ENCODE measurements at regions not wholly inside any gene's neighbourhood (a gene's known extent, or its start where the extent isn't known, plus 50 kb on each side); places are given as distances from the start of the nearest gene placed in this dataset.

GRCh38 chr10:37704566-37704965 is 152.8 kb downstream of the ZNF248 start:
- Mint-ChIP-seq H3K9me3 (peaks cover 0 to 9% (median 4%) of the 10 kb centered on the region in 3 donors), H3K36me3 (no peaks in the 10 kb centered on the region), H3K4me3 (no peak overlapping the region), H3K4me1 (no peaks in the 10 kb centered on the region), H3K27me3 (no peaks in the 10 kb centered on the region), H3K27ac (no peak overlapping the region)
- no peak overlapping the region for H3K4me3 ChIP-seq (ENCODE audit: control insufficient read depth in 1 of 2, extremely low read depth in 1 of 2, low read length in 1 of 2)
- no peak for ATAC-seq (replicated peaks in 1 of 4)
- H3K9me3 ChIP-seq, result no peaks in the 10 kb centered on the region
- POLR2A ChIA-PET, result no interaction called here
- no peak overlapping the region for H3K27ac ChIP-seq (ENCODE audit: low read length)
- CTCF ChIA-PET, result no interaction called here
- no peak for DNase-seq
- H3K27me3 ChIP-seq (replicated peaks in 1 of 2; ENCODE audit: control insufficient read depth in 2 of 2, extremely low read depth in 1 of 2, insufficient read depth in 2 of 2, low read length in 1 of 2), result peaks cover 0 to 6% of the 10 kb centered on the region in 2 experiments
- no peaks in the 10 kb centered on the region for H3K36me3 ChIP-seq (ENCODE audit: control insufficient read depth in 2 of 2, extremely low read depth in 1 of 2, insufficient read depth in 1 of 2, low read length in 1 of 2)
- H3K4me1 ChIP-seq (ENCODE audit: control insufficient read depth in 1 of 2, extremely low read depth in 1 of 2, insufficient read depth in 2 of 2, low read length in 2 of 2), result no peaks in the 10 kb centered on the region
- 62% methylated on average over 4 of the region's 4 CpGs for WGBS (ENCODE audit: insufficient coverage)

- ChIA-PET POLR2A (no interaction called here), CTCF (no interaction called here)
- H3K9me3 ChIP-seq, result no peaks in the 10 kb centered on the region
- Mint-ChIP-seq H3K36me3 (no peaks in the 10 kb centered on the region), H3K27me3 (no peaks in the 10 kb centered on the region), H3K9me3 (peaks cover 0 to 9% (median 4%) of the 10 kb centered on the region in 3 donors), H3K4me3 (no peak overlapping the region), H3K4me1 (no peaks in the 10 kb centered on the region), H3K27ac (no peak overlapping the region)
- ATAC-seq (replicated peaks in 1 of 4) (no peak), DNase-seq (no peak)
- H3K4me3 ChIP-seq (ENCODE audit: control insufficient read depth in 1 of 2, extremely low read depth in 1 of 2, low read length in 1 of 2), result no peak overlapping the region
- peaks cover 0 to 6% of the 10 kb centered on the region in 2 experiments for H3K27me3 ChIP-seq (replicated peaks in 1 of 2; ENCODE audit: control insufficient read depth in 2 of 2, extremely low read depth in 1 of 2, insufficient read depth in 2 of 2, low read length in 1 of 2)
- H3K4me1 ChIP-seq (ENCODE audit: control insufficient read depth in 1 of 2, extremely low read depth in 1 of 2, insufficient read depth in 2 of 2, low read length in 2 of 2), result no peaks in the 10 kb centered on the region
- H3K27ac ChIP-seq (ENCODE audit: low read length), result no peak overlapping the region
- H3K36me3 ChIP-seq (ENCODE audit: control insufficient read depth in 2 of 2, extremely low read depth in 1 of 2, insufficient read depth in 1 of 2, low read length in 1 of 2), result no peaks in the 10 kb centered on the region
- 92% methylated on average over 2 of the region's 4 CpGs for WGBS (ENCODE audit: insufficient coverage)
These were observed 153.5 kb downstream of the ZNF248 start for GRCh38 chr10:37703833-37704382.

DNA sequence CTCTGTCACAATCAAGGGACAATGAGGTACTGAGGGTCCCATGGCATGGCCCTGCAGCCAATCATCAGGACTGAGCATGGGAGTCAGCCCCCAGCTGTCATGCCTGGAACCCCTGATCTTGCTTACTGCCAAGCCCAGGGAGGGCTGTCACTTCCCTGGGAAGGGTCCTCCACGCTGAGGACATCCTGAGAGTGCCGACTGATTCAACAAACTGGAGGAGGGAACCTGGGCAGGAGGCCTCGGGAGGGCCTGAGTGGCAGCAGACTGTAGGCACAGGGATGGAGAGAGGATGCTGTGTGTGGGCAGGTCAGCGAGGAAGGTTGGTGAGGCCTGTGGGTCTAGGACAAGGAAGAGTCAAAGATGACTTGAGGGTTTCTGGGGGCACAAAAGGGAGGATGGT is 154.3 kb downstream of the ZNF248 start:
- Histone ChIP-seq H3K9me3 (no peaks in the 10 kb centered on the region), H3K4me1 (ENCODE audit: control insufficient read depth in 1 of 2, extremely low read depth in 1 of 2, insufficient read depth in 2 of 2, low read length in 2 of 2) (no peaks in the 10 kb centered on the region), H3K4me3 (ENCODE audit: control insufficient read depth in 1 of 2, extremely low read depth in 1 of 2, low read length in 1 of 2) (no peak overlapping the region), H3K36me3 (ENCODE audit: control insufficient read depth in 2 of 2, extremely low read depth in 1 of 2, insufficient read depth in 1 of 2, low read length in 1 of 2) (no peaks in the 10 kb centered on the region), H3K27ac (ENCODE audit: low read length) (no peak overlapping the region), H3K27me3 (replicated peaks in 1 of 2; ENCODE audit: control insufficient read depth in 2 of 2, extremely low read depth in 1 of 2, insufficient read depth in 2 of 2, low read length in 1 of 2) (peaks cover 0 to 6% of the 10 kb centered on the region in 2 experiments)
- WGBS (ENCODE audit: insufficient coverage), result 69% methylated on average over 4 of the region's 4 CpGs
- H3K4me1 Mint-ChIP-seq, result no peaks in the 10 kb centered on the region
- H3K27me3 Mint-ChIP-seq, result no peaks in the 10 kb centered on the region
- no peak overlapping the region for H3K4me3 Mint-ChIP-seq
- no peaks in the 10 kb centered on the region for H3K36me3 Mint-ChIP-seq
- ChIA-PET POLR2A (no interaction called here), CTCF (no interaction called here)
- H3K9me3 Mint-ChIP-seq, result peaks cover 0 to 9% (median 2%) of the 10 kb centered on the region in 3 donors
- ATAC-seq (replicated peaks in 1 of 4) (no peak), DNase-seq (no peak)
- no peak overlapping the region for H3K27ac Mint-ChIP-seq

- Histone ChIP-seq H3K4me1 (ENCODE audit: control insufficient read depth in 1 of 2, extremely low read depth in 1 of 2, insufficient read depth in 2 of 2, low read length in 2 of 2) (no peaks in the 10 kb centered on the region), H3K27ac (ENCODE audit: low read length) (no peak overlapping the region), H3K36me3 (ENCODE audit: control insufficient read depth in 2 of 2, extremely low read depth in 1 of 2, insufficient read depth in 1 of 2, low read length in 1 of 2) (no peaks in the 10 kb centered on the region), H3K9me3 (no peaks in the 10 kb centered on the region), H3K27me3 (replicated peaks in 1 of 2; ENCODE audit: control insufficient read depth in 2 of 2, extremely low read depth in 1 of 2, insufficient read depth in 2 of 2, low read length in 1 of 2) (peaks cover 0 to 6% of the 10 kb centered on the region in 2 experiments), H3K4me3 (ENCODE audit: control insufficient read depth in 1 of 2, extremely low read depth in 1 of 2, low read length in 1 of 2) (no peak overlapping the region)
- H3K27ac Mint-ChIP-seq, result no peak overlapping the region
- no peak overlapping the region for H3K4me3 Mint-ChIP-seq
- ChIA-PET POLR2A (no interaction called here), CTCF (no interaction called here)
- 80% methylated on average over 7 of the region's 16 CpGs for WGBS (ENCODE audit: insufficient coverage)
- no peak for DNase-seq
- no peaks in the 10 kb centered on the region for H3K4me1 Mint-ChIP-seq
- no peaks in the 10 kb centered on the region for H3K27me3 Mint-ChIP-seq
- no peaks in the 10 kb centered on the region for H3K36me3 Mint-ChIP-seq
- H3K9me3 Mint-ChIP-seq, result peaks cover 0 to 9% (median under 1%) of the 10 kb centered on the region in 3 donors
- no peak for ATAC-seq (replicated peaks in 1 of 4)
These were observed 155.5 kb downstream of the ZNF248 start for GRCh38 chr10:37701781-37702493.

DNA sequence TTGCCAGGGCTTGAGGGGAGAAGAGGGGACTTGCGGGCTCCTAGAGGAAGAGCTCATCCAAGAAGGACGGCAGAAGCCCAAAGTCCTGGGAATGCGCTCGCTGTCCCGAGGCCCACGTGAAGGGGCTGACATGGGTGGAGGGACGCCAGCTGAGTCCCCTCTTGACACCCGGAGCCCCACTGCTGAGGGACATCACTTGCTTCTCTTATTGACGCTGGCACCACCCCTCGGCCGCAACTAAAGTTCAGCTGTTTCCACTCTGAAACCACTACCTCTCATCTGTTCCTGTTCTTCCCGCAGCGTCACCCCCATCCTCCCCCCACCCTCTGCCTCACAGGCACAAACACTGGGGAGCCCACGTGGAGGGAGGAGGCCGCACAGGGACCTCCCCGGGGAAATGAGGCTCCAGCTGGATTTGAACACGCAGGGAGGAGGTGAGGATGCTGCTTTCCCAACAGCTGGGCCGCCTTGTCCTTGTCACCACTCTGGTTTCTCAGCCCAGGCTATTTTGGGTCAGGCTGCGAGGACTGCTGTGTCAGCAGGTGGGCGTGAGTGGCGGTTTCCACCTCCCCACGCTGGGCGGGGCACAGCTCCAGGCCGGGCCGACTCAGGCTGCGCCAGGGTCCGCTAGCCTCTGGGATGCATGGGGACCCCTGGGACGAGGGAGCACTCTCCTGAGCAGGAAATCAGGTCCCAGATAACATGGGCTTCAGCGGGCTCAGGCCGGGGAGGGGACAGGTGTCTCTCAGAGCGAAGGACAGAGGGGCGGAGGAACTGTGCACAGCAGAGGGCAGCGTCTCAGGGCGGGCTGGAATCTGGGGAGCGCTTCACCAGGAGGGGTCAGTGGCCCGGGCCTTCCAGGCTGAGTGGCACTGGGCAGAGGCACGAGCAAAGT is 156.3 kb downstream of the ZNF248 start:
- Mint-ChIP-seq H3K27ac (no peak overlapping the region), H3K4me1 (no peaks in the 10 kb centered on the region), H3K36me3 (no peaks in the 10 kb centered on the region), H3K27me3 (no peaks in the 10 kb centered on the region), H3K9me3 (peaks cover 0 to 9% (median 5%) of the 10 kb centered on the region in 3 donors), H3K4me3 (no peak overlapping the region)
- no peak for DNase-seq
- 87% methylated on average over 29 of the region's 37 CpGs for WGBS (ENCODE audit: insufficient coverage)
- Histone ChIP-seq H3K4me3 (ENCODE audit: control insufficient read depth in 1 of 2, extremely low read depth in 1 of 2, low read length in 1 of 2) (no peak overlapping the region), H3K27me3 (replicated peaks in 1 of 2; ENCODE audit: control insufficient read depth in 2 of 2, extremely low read depth in 1 of 2, insufficient read depth in 2 of 2, low read length in 1 of 2) (peaks cover 0 to 6% of the 10 kb centered on the region in 2 experiments), H3K4me1 (ENCODE audit: control insufficient read depth in 1 of 2, extremely low read depth in 1 of 2, insufficient read depth in 2 of 2, low read length in 2 of 2) (no peaks in the 10 kb centered on the region), H3K36me3 (ENCODE audit: control insufficient read depth in 2 of 2, extremely low read depth in 1 of 2, insufficient read depth in 1 of 2, low read length in 1 of 2) (no peaks in the 10 kb centered on the region), H3K9me3 (no peaks in the 10 kb centered on the region), H3K27ac (ENCODE audit: low read length) (no peak overlapping the region)
- ChIA-PET POLR2A (no interaction called here), CTCF (no interaction called here)
- ATAC-seq (replicated peaks in 1 of 4), result no peak

- Histone ChIP-seq H3K4me3 (ENCODE audit: control insufficient read depth in 1 of 2, extremely low read depth in 1 of 2, low read length in 1 of 2) (no peak overlapping the region), H3K27ac (ENCODE audit: low read length) (no peak overlapping the region), H3K4me1 (ENCODE audit: control insufficient read depth in 1 of 2, extremely low read depth in 1 of 2, insufficient read depth in 2 of 2, low read length in 2 of 2) (no peaks in the 10 kb centered on the region), H3K36me3 (ENCODE audit: control insufficient read depth in 2 of 2, extremely low read depth in 1 of 2, insufficient read depth in 1 of 2, low read length in 1 of 2) (no peaks in the 10 kb centered on the region), H3K9me3 (no peaks in the 10 kb centered on the region), H3K27me3 (replicated peaks in 1 of 2; ENCODE audit: control insufficient read depth in 2 of 2, extremely low read depth in 1 of 2, insufficient read depth in 2 of 2, low read length in 1 of 2) (no peaks in the 10 kb centered on the region)
- DNase-seq (no peak), ATAC-seq (replicated peaks in 1 of 4) (no peak)
- Mint-ChIP-seq H3K27ac (no peak overlapping the region), H3K4me3 (no peak overlapping the region), H3K36me3 (no peaks in the 10 kb centered on the region), H3K9me3 (peaks cover 14 to 27% (median 17%) of the 10 kb centered on the region in 3 donors), H3K27me3 (peaks cover 0 to 2% of the 10 kb centered on the region in 2 donors), H3K4me1 (no peaks in the 10 kb centered on the region)
- ChIA-PET POLR2A (no interaction called here), CTCF (no interaction called here)
- 55% methylated on average over 2 of the region's 3 CpGs for WGBS (ENCODE audit: insufficient coverage)
These were observed 169.8 kb downstream of the ZNF248 start for GRCh38 chr10:37687581-37687980.
